Calu3 (cell line): ENCODE measurements at regions not wholly inside any gene's neighbourhood (a gene's known extent, or its start where the extent isn't known, plus 50 kb on each side); places are given as distances from the start of the nearest gene placed in this dataset.

Experiments used
- BruUV-seq: library from RNA; stranded (reverse); fragments of 400-500 nt; replicated peaks from 2 replicates; lab custom pipeline; 2021; lab: Mats Ljungman, UMichigan
- CTCF ChIA-PET: fragments of 300-600 bp; sonication (Branson Sonifier 250); formaldehyde crosslinking; loops from one replicate; lab custom pipeline; 2022; ENCODE audit warnings: antibody characterized with exemption; lab: Charles Lee
- DNase-seq: peaks from one replicate; pipeline ENCODE4 v3.0.0; 2022
- H3K27ac Mint-ChIP-seq: one replicate; pipeline ENCODE4 v1.8.0; 2022; ENCODE audit warnings: mixed read lengths; ENCODE audit not compliant: unreplicated experiment
- H3K27me3 Mint-ChIP-seq: one replicate; pipeline ENCODE4 v1.8.0; 2022; ENCODE audit warnings: mixed read lengths; ENCODE audit not compliant: unreplicated experiment
- H3K36me3 Mint-ChIP-seq: one replicate; pipeline ENCODE4 v1.8.0; 2022; ENCODE audit warnings: mild to moderate bottlenecking, moderate library complexity, mixed read lengths; ENCODE audit not compliant: insufficient read depth, unreplicated experiment
- H3K4me1 Mint-ChIP-seq: one replicate; pipeline ENCODE4 v1.8.0; 2022; ENCODE audit warnings: mild to moderate bottlenecking, low read depth, mixed read lengths; ENCODE audit not compliant: unreplicated experiment
- H3K4me3 Mint-ChIP-seq: one replicate; pipeline ENCODE4 v1.8.0; 2022; ENCODE audit warnings: mild to moderate bottlenecking, low read depth, moderate library complexity, mixed read lengths; ENCODE audit not compliant: unreplicated experiment
- H3K9me3 Mint-ChIP-seq: one replicate; pipeline ENCODE4 v1.8.0; 2022; ENCODE audit warnings: low read depth, mixed read lengths; ENCODE audit not compliant: unreplicated experiment
- CTCF ChIP-seq: fragments of 200-600 bp; IDR thresholded peaks from one replicate; pipeline ENCODE4 v1.8.0; 2022; ENCODE audit warnings: antibody characterized with exemption; ENCODE audit not compliant: unreplicated experiment
- intact Hi-C: fragments of 100-400 bp; cut with micrococcal nuclease; formaldehyde crosslinking; loops from one replicate; pipeline ENCODE4 v1.10.0; 2022; ENCODE audit not compliant: unreplicated experiment

GRCh38 chr9:14383294-14383693, 69.4 kb upstream of the NFIB start:
- BruUV-seq, result no TSS peak
- Mint-ChIP-seq H3K27me3 (no peaks in the 10 kb centered on the region), H3K4me3 (no peak overlapping the region), H3K36me3 (no peaks in the 10 kb centered on the region), H3K4me1 (no peaks in the 10 kb centered on the region), H3K9me3 (no peaks in the 10 kb centered on the region), H3K27ac (no peak overlapping the region)
- intact Hi-C loops, result no loop called here
- DNase-seq, result peak; percentile 1
- TF ChIP-seq CTCF, result no peak
- CTCF ChIA-PET, result no interaction called here

GRCh38 chr9:14380061-14380836, 66.3 kb upstream of the NFIB start:
- no TSS peak for BruUV-seq
- CTCF ChIA-PET, result no interaction called here
- DNase-seq, result no peak
- Mint-ChIP-seq H3K27ac (no peak overlapping the region), H3K27me3 (no peaks in the 10 kb centered on the region), H3K9me3 (no peaks in the 10 kb centered on the region), H3K4me3 (no peak overlapping the region), H3K36me3 (no peaks in the 10 kb centered on the region), H3K4me1 (no peaks in the 10 kb centered on the region)
- TF ChIP-seq CTCF, result no peak
- intact Hi-C loops, result no loop called here

GRCh38 chr9:14379280-14379679, 65.3 kb upstream of the NFIB start:
- intact Hi-C loops, result no loop called here
- no peak overlapping the region for H3K27ac Mint-ChIP-seq
- CTCF ChIA-PET, result no interaction called here
- no peaks in the 10 kb centered on the region for H3K9me3 Mint-ChIP-seq
- no peak overlapping the region for H3K4me3 Mint-ChIP-seq
- no TSS peak for BruUV-seq
- no peaks in the 10 kb centered on the region for H3K4me1 Mint-ChIP-seq
- TF ChIP-seq CTCF, result no peak
- DNase-seq, result no peak
- H3K36me3 Mint-ChIP-seq, result no peaks in the 10 kb centered on the region
- no peaks in the 10 kb centered on the region for H3K27me3 Mint-ChIP-seq

- H3K27me3 Mint-ChIP-seq, result no peaks in the 10 kb centered on the region
- no peak overlapping the region for H3K4me3 Mint-ChIP-seq
- CTCF ChIA-PET, result interaction anchor here (0.7 kb wide), 1 partner anchor 55 kb away, joined by 4 read pairs; no protein-coding TSS in a partner anchor
- no TSS peak for BruUV-seq
- DNase-seq, result no peak
- TF ChIP-seq CTCF, result no peak
- intact Hi-C loops, result no loop called here
- H3K36me3 Mint-ChIP-seq, result no peaks in the 10 kb centered on the region
- H3K4me1 Mint-ChIP-seq, result peaks cover 8% of the 10 kb centered on the region
- no peaks in the 10 kb centered on the region for H3K9me3 Mint-ChIP-seq
- H3K27ac Mint-ChIP-seq, result no peak overlapping the region
Measured at GRCh38 chr9:14373706-14374105, 59.8 kb upstream of the NFIB start.
